ENCODE measurements at regions not wholly inside any gene's neighbourhood (a gene's known extent, or its start where the extent isn't known, plus 50 kb on each side); places are given as distances from the start of the nearest gene placed in this dataset.

DNA sequence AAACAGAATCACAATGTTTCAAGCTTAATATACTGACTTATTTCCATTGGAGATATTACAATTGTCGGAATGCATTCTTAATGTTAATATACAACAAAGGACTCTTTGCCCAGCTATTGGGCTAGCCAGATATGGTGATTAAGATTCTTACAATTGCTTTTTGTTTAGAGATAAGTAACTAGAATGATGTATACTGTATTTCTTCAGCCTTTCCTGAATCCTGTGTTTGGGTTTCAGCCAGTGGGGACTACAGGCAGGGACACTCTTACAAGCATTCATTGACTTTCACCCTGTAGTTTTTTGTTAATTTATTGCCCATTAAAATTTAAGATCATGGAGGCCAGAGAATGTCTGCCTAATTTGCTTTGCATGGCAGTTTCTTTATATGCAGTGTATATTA, 254.1 kb upstream of the TMEFF2 start:
- Histone ChIP-seq H3K9ac (no peak overlapping the region), H3K36me3 (replicated peaks in 1 of 2; ENCODE audit: control insufficient read depth in 1 of 2, insufficient read depth in 2 of 2, low read length in 1 of 2) (no peaks in the 10 kb centered on the region), H3K27ac (ENCODE audit: low read depth in 2 of 2, low read length in 1 of 2) (no peak overlapping the region), H3K9me3 (no peaks in the 10 kb centered on the region), H4K20me1 (ENCODE audit: insufficient read depth) (no peaks in the 10 kb centered on the region), H3K4me2 (no peak overlapping the region), H3K79me2 (ENCODE audit: insufficient read depth) (no peaks in the 10 kb centered on the region), H3K9me2 (no peaks in the 10 kb centered on the region), H3K4me3 (ENCODE audit: low read depth in 2 of 2, low read length in 1 of 2) (no peak overlapping the region), H3K27me3 (ENCODE audit: insufficient read depth) (no peaks in the 10 kb centered on the region), H3F3A (replicated peaks; ENCODE audit: insufficient read depth) (no peaks in the 10 kb centered on the region), H3K4me1 (ENCODE audit: control insufficient read depth in 1 of 2, insufficient read depth in 2 of 2, low read depth in 1 of 2, low read length in 1 of 2) (no peaks in the 10 kb centered on the region; a peak in 1 of 4 replicates), H2AFZ (ENCODE audit: low read depth) (no peak overlapping the region)
- DNase-seq, result no peak
- CTCF ChIA-PET, result no interaction called here
- TF ChIP-seq MXI1 (IDR thresholded peaks at IDR 0.05; ENCODE audit: low read depth, low read length) (no peak), FOSL2 (IDR thresholded peaks at IDR 0.05; ENCODE audit: borderline replicate concordance, low read depth) (no peak)
- POLR2A ChIA-PET, result no interaction called here
- 79% methylated on average over 1 of the region's 1 CpG for WGBS (ENCODE audit: low lambda C conversion rate)

- CTCF ChIA-PET, result no interaction called here
- 51% methylated on average over 7 of the region's 7 CpGs for WGBS (ENCODE audit: low lambda C conversion rate)
- H3K9ac ChIP-seq, result no peak overlapping the region
These were observed 249.6 kb upstream of the TMEFF2 start for GRCh38 chr2:192444286-192444838.

GRCh38 chr2:192443831-192444230, 249.1 kb upstream of the TMEFF2 start:
- Histone ChIP-seq H3K4me1 (ENCODE audit: control insufficient read depth in 1 of 2, insufficient read depth in 2 of 2, low read depth in 1 of 2, low read length in 1 of 2) (no peaks in the 10 kb centered on the region; a peak in 1 of 4 replicates), H3K79me2 (ENCODE audit: insufficient read depth) (no peaks in the 10 kb centered on the region), H3K4me2 (no peak overlapping the region), H3K36me3 (replicated peaks in 1 of 2; ENCODE audit: control insufficient read depth in 1 of 2, insufficient read depth in 2 of 2, low read length in 1 of 2) (no peaks in the 10 kb centered on the region), H3K9ac (no peak overlapping the region), H3K4me3 (ENCODE audit: low read depth in 2 of 2, low read length in 1 of 2) (no peak overlapping the region), H2AFZ (ENCODE audit: low read depth) (no peak overlapping the region), H4K20me1 (ENCODE audit: insufficient read depth) (no peaks in the 10 kb centered on the region), H3K27me3 (ENCODE audit: insufficient read depth) (no peaks in the 10 kb centered on the region), H3K9me2 (no peaks in the 10 kb centered on the region), H3K27ac (ENCODE audit: low read depth in 2 of 2, low read length in 1 of 2) (no peak overlapping the region), H3F3A (replicated peaks; ENCODE audit: insufficient read depth) (no peaks in the 10 kb centered on the region), H3K9me3 (no peaks in the 10 kb centered on the region)
- CTCF ChIA-PET, result interaction anchor here (1.6 kb wide), 1 partner anchor 10 kb away, joined by 4 read pairs; no protein-coding TSS in a partner anchor
- POLR2A ChIA-PET, result no interaction called here
- DNase-seq, result no peak
- WGBS (ENCODE audit: low lambda C conversion rate), result 72% methylated on average over 2 of the region's 2 CpGs
- no peak for TF ChIP-seq FOXM1 (IDR thresholded peaks at IDR 0.05; ENCODE audit: low read depth)
- TF ChIP-seq TEAD4 (IDR thresholded peaks at IDR 0.05; ENCODE audit: borderline replicate concordance, insufficient read depth), result no peak
- TF ChIP-seq GABPA (IDR thresholded peaks at IDR 0.05; ENCODE audit: low read depth), result no peak
- no peak for TF ChIP-seq MEF2A (IDR thresholded peaks at IDR 0.05; ENCODE audit: borderline replicate concordance, low read depth)
- TF ChIP-seq, protein P1, sequence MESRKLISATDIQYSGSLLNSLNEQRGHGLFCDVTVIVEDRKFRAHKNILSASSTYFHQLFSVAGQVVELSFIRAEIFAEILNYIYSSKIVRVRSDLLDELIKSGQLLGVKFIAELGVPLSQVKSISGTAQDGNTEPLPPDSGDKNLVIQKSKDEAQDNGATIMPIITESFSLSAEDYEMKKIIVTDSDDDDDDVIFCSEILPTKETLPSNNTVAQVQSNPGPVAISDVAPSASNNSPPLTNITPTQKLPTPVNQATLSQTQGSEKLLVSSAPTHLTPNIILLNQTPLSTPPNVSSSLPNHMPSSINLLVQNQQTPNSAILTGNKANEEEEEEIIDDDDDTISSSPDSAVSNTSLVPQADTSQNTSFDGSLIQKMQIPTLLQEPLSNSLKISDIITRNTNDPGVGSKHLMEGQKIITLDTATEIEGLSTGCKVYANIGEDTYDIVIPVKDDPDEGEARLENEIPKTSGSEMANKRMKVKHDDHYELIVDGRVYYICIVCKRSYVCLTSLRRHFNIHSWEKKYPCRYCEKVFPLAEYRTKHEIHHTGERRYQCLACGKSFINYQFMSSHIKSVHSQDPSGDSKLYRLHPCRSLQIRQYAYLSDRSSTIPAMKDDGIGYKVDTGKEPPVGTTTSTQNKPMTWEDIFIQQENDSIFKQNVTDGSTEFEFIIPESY (IDR thresholded peaks at IDR 0.05; ENCODE audit: borderline replicate concordance, low read depth), result no peak
- TF ChIP-seq CHD2 (IDR thresholded peaks at IDR 0.05; ENCODE audit: low read length, partially characterized antibody), result no peak
- TF ChIP-seq EZH2phosphoT487 (IDR thresholded peaks at IDR 0.05; ENCODE audit: borderline replicate concordance, low read depth), result no peak
- TF ChIP-seq NRF1 (IDR thresholded peaks at IDR 0.05; ENCODE audit: low read depth, low read length), result no peak
- TF ChIP-seq JUND (IDR thresholded peaks at IDR 0.05), result no peak
- no peak for TF ChIP-seq PBX3 (IDR thresholded peaks at IDR 0.05)
- TF ChIP-seq RAD21 (IDR thresholded peaks at IDR 0.05; ENCODE audit: low read length), result no peak
- no peak for TF ChIP-seq ELF1 (IDR thresholded peaks at IDR 0.05)
- no peak for TF ChIP-seq FOSL2 (IDR thresholded peaks at IDR 0.05; ENCODE audit: borderline replicate concordance, low read depth)
- TF ChIP-seq SMC3 (IDR thresholded peaks at IDR 0.05; ENCODE audit: low read depth, low read length), result no peak
- TF ChIP-seq RCOR1 (IDR thresholded peaks at IDR 0.05; ENCODE audit: low read length), result no peak
- TF ChIP-seq, protein P2, sequence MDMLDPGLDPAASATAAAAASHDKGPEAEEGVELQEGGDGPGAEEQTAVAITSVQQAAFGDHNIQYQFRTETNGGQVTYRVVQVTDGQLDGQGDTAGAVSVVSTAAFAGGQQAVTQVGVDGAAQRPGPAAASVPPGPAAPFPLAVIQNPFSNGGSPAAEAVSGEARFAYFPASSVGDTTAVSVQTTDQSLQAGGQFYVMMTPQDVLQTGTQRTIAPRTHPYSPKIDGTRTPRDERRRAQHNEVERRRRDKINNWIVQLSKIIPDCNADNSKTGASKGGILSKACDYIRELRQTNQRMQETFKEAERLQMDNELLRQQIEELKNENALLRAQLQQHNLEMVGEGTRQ (IDR thresholded peaks at IDR 0.05; ENCODE audit: borderline replicate concordance, low read depth, low read length), result no peak

More at GRCh38 chr2:192444286-192444838, 249.6 kb upstream of the TMEFF2 start:
- no peak for TF ChIP-seq CHD2 (IDR thresholded peaks at IDR 0.05; ENCODE audit: low read length, partially characterized antibody)
- Histone ChIP-seq H3K4me1 (ENCODE audit: control insufficient read depth in 1 of 2, insufficient read depth in 2 of 2, low read depth in 1 of 2, low read length in 1 of 2) (no peaks in the 10 kb centered on the region; a peak in 1 of 4 replicates), H3F3A (replicated peaks; ENCODE audit: insufficient read depth) (no peaks in the 10 kb centered on the region), H2AFZ (ENCODE audit: low read depth) (no peak overlapping the region), H3K4me2 (no peak overlapping the region), H3K9me2 (no peaks in the 10 kb centered on the region), H3K79me2 (ENCODE audit: insufficient read depth) (no peaks in the 10 kb centered on the region), H3K27me3 (ENCODE audit: insufficient read depth) (no peaks in the 10 kb centered on the region), H4K20me1 (ENCODE audit: insufficient read depth) (no peaks in the 10 kb centered on the region), H3K4me3 (ENCODE audit: low read depth in 2 of 2, low read length in 1 of 2) (no peak overlapping the region), H3K9me3 (no peaks in the 10 kb centered on the region), H3K27ac (ENCODE audit: low read depth in 2 of 2, low read length in 1 of 2) (no peak overlapping the region), H3K36me3 (replicated peaks in 1 of 2; ENCODE audit: control insufficient read depth in 1 of 2, insufficient read depth in 2 of 2, low read length in 1 of 2) (no peaks in the 10 kb centered on the region)
- DNase-seq, result no peak
- POLR2A ChIA-PET, result no interaction called here
